Lower lobe of right lung (tissue), 2 donors: ENCODE measurements at regions not wholly inside any gene's neighbourhood (a gene's known extent, or its start where the extent isn't known, plus 50 kb on each side); places are given as distances from the start of the nearest gene placed in this dataset.

Experiments
- ATAC-seq, 2 donors: fragments of 200-7000 bp; cut with Tn5 transposase; one replicate each; pipeline ENCODE4 v1.9.1; 2020 to 2022; ENCODE audit warnings: mild to moderate bottlenecking in 2 of 2, moderate library complexity in 2 of 2
- DNase-seq: peaks from one replicate; pipeline ENCODE4 v3.0.0-alpha.2; 2020
- H3K27ac ChIP-seq: fragments of 200-600 bp; one replicate; pipeline ENCODE4 v1.8.0; 2022
- H3K27me3 ChIP-seq: fragments of 200-600 bp; one replicate; pipeline ENCODE4 v1.8.0; 2022; ENCODE audit warnings: low read depth
- H3K36me3 ChIP-seq: fragments of 200-600 bp; one replicate; pipeline ENCODE4 v1.8.0; 2022; ENCODE audit warnings: mild to moderate bottlenecking
- H3K4me1 ChIP-seq: fragments of 200-600 bp; one replicate; pipeline ENCODE4 v1.8.0; 2022
- H3K4me3 ChIP-seq: fragments of 200-600 bp; one replicate; pipeline ENCODE4 v1.8.0; 2022; ENCODE audit warnings: mild to moderate bottlenecking
- H3K9me3 ChIP-seq: fragments of 200-600 bp; one replicate; pipeline ENCODE4 v1.8.0; 2022
- CTCF ChIP-seq: fragments of 200-600 bp; IDR thresholded peaks from one replicate; pipeline ENCODE4 v1.8.0; 2022; ENCODE audit warnings: antibody characterized with exemption, mild to moderate bottlenecking
- intact Hi-C: fragments of 100-400 bp; cut with DNase I; formaldehyde crosslinking; loops from one replicate; pipeline ENCODE4 v1.11.0; 2022
- donor health status: DM: no; HTN: yes; CAD: no; lungs with severe emphysema.

GRCh38 chr20:20931024-20931423 is 175.1 kb downstream of the LINC00237 start:
- no peak for TF ChIP-seq CTCF
- Histone ChIP-seq H3K27me3 (no peaks in the 10 kb centered on the region), H3K4me3 (no peak overlapping the region), H3K9me3 (no peaks in the 10 kb centered on the region), H3K36me3 (no peaks in the 10 kb centered on the region), H3K4me1 (no peaks in the 10 kb centered on the region), H3K27ac (no peak overlapping the region)
- ATAC-seq (no peak), DNase-seq (no peak)
- intact Hi-C loops = no loop called here

DNA sequence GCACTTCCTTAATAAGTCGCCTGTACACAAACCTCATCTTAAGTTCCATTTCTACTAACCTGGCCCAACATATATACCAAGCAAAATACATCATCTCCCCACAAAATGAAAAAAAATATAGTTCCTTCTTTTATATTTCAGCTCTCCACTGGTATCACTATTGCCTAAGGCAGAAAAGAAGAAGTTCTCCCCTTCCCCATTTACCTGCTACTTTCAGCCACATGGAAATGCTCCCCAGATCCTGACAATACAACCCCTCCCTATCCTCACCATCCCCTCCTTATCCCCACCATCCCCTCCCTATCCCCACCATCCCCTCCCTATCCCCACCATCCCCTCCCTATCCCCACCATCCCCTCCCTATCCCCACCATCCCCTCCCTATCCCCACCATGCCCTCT is 175.7 kb downstream of the LINC00237 start:
- no peaks in the 10 kb centered on the region for H3K27me3 ChIP-seq
- no peaks in the 10 kb centered on the region for H3K4me1 ChIP-seq
- no peak for DNase-seq
- no peak overlapping the region for H3K4me3 ChIP-seq
- H3K36me3 ChIP-seq = no peaks in the 10 kb centered on the region
- TF ChIP-seq CTCF = no peak
- H3K27ac ChIP-seq = no peak overlapping the region
- no peak for ATAC-seq
- no peaks in the 10 kb centered on the region for H3K9me3 ChIP-seq
- intact Hi-C loops = no loop called here

DNA sequence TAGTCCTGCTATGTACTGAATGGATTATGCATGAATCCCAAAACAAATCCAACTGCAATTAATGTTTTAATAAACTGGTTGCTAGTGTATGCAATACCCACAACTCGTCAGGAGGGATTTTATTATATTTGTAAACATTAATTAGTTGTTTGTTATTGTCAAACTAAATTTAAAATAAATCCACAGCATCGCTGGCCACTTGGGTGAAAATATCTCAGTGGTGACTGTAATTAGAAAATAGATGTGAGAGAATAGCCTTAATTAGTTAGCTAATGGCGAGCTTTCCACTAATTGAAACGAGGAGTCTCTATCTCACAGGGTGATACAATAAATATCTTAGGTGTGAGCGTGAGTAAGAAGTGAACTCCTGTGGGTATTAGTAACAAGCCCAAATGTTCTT is 176.8 kb downstream of the LINC00237 start:
- DNase-seq = no peak
- intact Hi-C loops = no loop called here
- no peak for ATAC-seq
- no peak overlapping the region for H3K4me3 ChIP-seq
- H3K36me3 ChIP-seq = no peaks in the 10 kb centered on the region
- no peaks in the 10 kb centered on the region for H3K9me3 ChIP-seq
- no peaks in the 10 kb centered on the region for H3K4me1 ChIP-seq
- no peaks in the 10 kb centered on the region for H3K27me3 ChIP-seq
- H3K27ac ChIP-seq = no peak overlapping the region
- no peak for TF ChIP-seq CTCF

GRCh38 chr20:20926222-20926905 is 179.8 kb downstream of the LINC00237 start:
- DNase-seq (no peak), ATAC-seq (no peak)
- Histone ChIP-seq H3K4me3 (no peak overlapping the region), H3K27me3 (no peaks in the 10 kb centered on the region), H3K4me1 (no peaks in the 10 kb centered on the region), H3K9me3 (no peaks in the 10 kb centered on the region), H3K27ac (no peak overlapping the region), H3K36me3 (no peaks in the 10 kb centered on the region)
- no peak for TF ChIP-seq CTCF
- intact Hi-C loops = no loop called here

DNA sequence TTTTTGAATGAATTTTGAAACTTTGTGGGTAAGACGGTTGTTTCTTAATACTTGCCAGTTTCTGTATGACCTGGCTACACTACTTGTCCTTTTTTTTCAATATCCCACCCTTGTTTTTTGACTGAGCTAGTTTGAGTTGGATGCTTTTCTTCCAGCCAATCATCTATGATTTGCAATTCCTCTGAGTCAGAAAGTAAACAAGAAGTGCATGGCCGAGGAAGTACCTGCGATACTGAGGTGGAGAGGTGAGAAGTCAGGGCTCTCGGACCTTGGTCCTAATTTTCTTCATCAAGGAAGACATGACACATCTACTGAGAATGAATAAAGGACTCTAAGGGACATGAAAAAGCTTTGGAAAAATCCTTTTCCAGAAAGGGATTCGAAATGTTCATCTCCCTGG is 185.7 kb downstream of the LINC00237 start:
- no peaks in the 10 kb centered on the region for H3K36me3 ChIP-seq
- DNase-seq (no peak), ATAC-seq (no peak)
- H3K27me3 ChIP-seq = no peaks in the 10 kb centered on the region
- H3K4me1 ChIP-seq = no peaks in the 10 kb centered on the region
- intact Hi-C loops = no loop called here
- H3K4me3 ChIP-seq = no peak overlapping the region
- peaks cover 5% of the 10 kb centered on the region for H3K9me3 ChIP-seq
- no peak for TF ChIP-seq CTCF
- H3K27ac ChIP-seq = no peak overlapping the region
